Fibroblast of skin of back (primary cell): ENCODE measurements at regions not wholly inside any gene's neighbourhood (a gene's known extent, or its start where the extent isn't known, plus 50 kb on each side); places are given as distances from the start of the nearest gene placed in this dataset.

Experiments
- DNase-seq: peaks from one replicate; pipeline ENCODE4 v3.0.0-alpha.2; 2013

- no peak for DNase-seq
Measured at GRCh38 chr5:61689153-61689846, 357.2 kb downstream of the ZSWIM6 start.

- no peak for DNase-seq
Measured at GRCh38 chr5:61697809-61698558, 365.9 kb downstream of the ZSWIM6 start.

GRCh38 chr5:61701877-61702602 lies 370.0 kb downstream of the ZSWIM6 start:
- DNase-seq: no peak

GRCh38 chr5:61702784-61703183 lies 370.7 kb downstream of the ZSWIM6 start:
- DNase-seq: no peak

GRCh38 chr5:61704289-61704688 lies 372.2 kb downstream of the ZSWIM6 start:
- DNase-seq: no peak

- no peak for DNase-seq
Measured at GRCh38 chr5:61706751-61707150, 374.7 kb downstream of the ZSWIM6 start.

- DNase-seq: no peak
Measured at GRCh38 chr5:61719124-61719523, 387.1 kb downstream of the ZSWIM6 start.

GRCh38 chr5:61720829-61721228 lies 388.8 kb downstream of the ZSWIM6 start:
- DNase-seq: no peak

GRCh38 chr5:61724102-61724501 lies 392.0 kb downstream of the ZSWIM6 start:
- DNase-seq: no peak

- DNase-seq: no peak
Measured at GRCh38 chr5:61728287-61728686, 396.2 kb downstream of the ZSWIM6 start.

GRCh38 chr5:61730866-61731265 lies 398.8 kb downstream of the ZSWIM6 start:
- DNase-seq: no peak

GRCh38 chr5:61731267-61731945 lies 399.3 kb downstream of the ZSWIM6 start:
- DNase-seq: no peak

- no peak for DNase-seq
Measured at GRCh38 chr5:61731946-61732314, 399.9 kb downstream of the ZSWIM6 start.

- DNase-seq: no peak
Measured at GRCh38 chr5:61732369-61732768, 400.3 kb downstream of the ZSWIM6 start.

- no peak for DNase-seq
Measured at GRCh38 chr5:61732796-61733195, 400.7 kb downstream of the ZSWIM6 start.

- no peak for DNase-seq
Measured at GRCh38 chr5:61734001-61734400, 401.9 kb downstream of the ZSWIM6 start.

- DNase-seq: peak; percentile 71
Measured at GRCh38 chr5:61734966-61735365, 402.9 kb downstream of the ZSWIM6 start.

- peak; percentile 15 for DNase-seq
Measured at GRCh38 chr5:61735531-61735930, 403.5 kb downstream of the ZSWIM6 start.

- DNase-seq: no peak
Measured at GRCh38 chr5:61735995-61736394, 403.9 kb downstream of the ZSWIM6 start.

GRCh38 chr5:61737301-61737963 lies 405.4 kb downstream of the ZSWIM6 start:
- no peak for DNase-seq

GRCh38 chr5:61737964-61738340 lies 405.9 kb downstream of the ZSWIM6 start:
- no peak for DNase-seq

- DNase-seq: no peak
Measured at GRCh38 chr5:61738446-61738845, 406.4 kb downstream of the ZSWIM6 start.
